ENCODE measurements at regions not wholly inside any gene's neighbourhood (a gene's known extent, or its start where the extent isn't known, plus 50 kb on each side); places are given as distances from the start of the nearest gene placed in this dataset.

- Mint-ChIP-seq H3K4me1 (peaks cover 10% of the 10 kb centered on the region), H3K27me3 (peaks cover 25% of the 10 kb centered on the region), H3K27ac (no peak overlapping the region), H3K4me3 (no peak overlapping the region), H3K36me3 (ENCODE audit: low read depth) (no peaks in the 10 kb centered on the region)
- DNase-seq (no peak), ATAC-seq (no peak)
- H3K9me3 ChIP-seq (ENCODE audit: control insufficient read depth, low read length, poor library complexity, severe bottlenecking) = no peaks in the 10 kb centered on the region
These were observed 88.7 kb downstream of the TENT5C start for GRCh38 chr1:117694543-117694942.

GRCh38 chr1:117695796-117696490, 90.1 kb downstream of the TENT5C start:
- no peak for DNase-seq
- H3K9me3 ChIP-seq (ENCODE audit: control insufficient read depth, low read length, poor library complexity, severe bottlenecking) = no peaks in the 10 kb centered on the region
- no peak for ATAC-seq
- H3K4me1 Mint-ChIP-seq = peaks cover 10% of the 10 kb centered on the region
- H3K36me3 Mint-ChIP-seq (ENCODE audit: low read depth) = no peaks in the 10 kb centered on the region
- H3K27ac Mint-ChIP-seq = no peak overlapping the region
- peaks cover 23% of the 10 kb centered on the region for H3K27me3 Mint-ChIP-seq
- no peak overlapping the region for H3K4me3 Mint-ChIP-seq

GRCh38 chr1:117696561-117696960, 90.7 kb downstream of the TENT5C start:
- no peak overlapping the region for H3K4me3 Mint-ChIP-seq
- no peaks in the 10 kb centered on the region for H3K36me3 Mint-ChIP-seq (ENCODE audit: low read depth)
- no peak for ATAC-seq
- no peak for DNase-seq
- H3K9me3 ChIP-seq (ENCODE audit: control insufficient read depth, low read length, poor library complexity, severe bottlenecking) = no peaks in the 10 kb centered on the region
- no peak overlapping the region for H3K27ac Mint-ChIP-seq
- peaks cover 10% of the 10 kb centered on the region for H3K4me1 Mint-ChIP-seq
- H3K27me3 Mint-ChIP-seq = peaks cover 20% of the 10 kb centered on the region

GRCh38 chr1:117697220-117697781, 91.5 kb downstream of the TENT5C start:
- H3K27ac Mint-ChIP-seq = no peak overlapping the region
- peaks cover 20% of the 10 kb centered on the region for H3K27me3 Mint-ChIP-seq
- no peaks in the 10 kb centered on the region for H3K9me3 ChIP-seq (ENCODE audit: control insufficient read depth, low read length, poor library complexity, severe bottlenecking)
- DNase-seq = no peak
- no peak overlapping the region for H3K4me3 Mint-ChIP-seq
- ATAC-seq = no peak
- no peaks in the 10 kb centered on the region for H3K36me3 Mint-ChIP-seq (ENCODE audit: low read depth)
- H3K4me1 Mint-ChIP-seq = peaks cover 10% of the 10 kb centered on the region

- H3K9me3 ChIP-seq (ENCODE audit: control insufficient read depth, low read length, poor library complexity, severe bottlenecking) = no peaks in the 10 kb centered on the region
- Mint-ChIP-seq H3K4me1 (peaks cover 8% of the 10 kb centered on the region), H3K27ac (no peak overlapping the region), H3K4me3 (no peak overlapping the region), H3K36me3 (ENCODE audit: low read depth) (no peaks in the 10 kb centered on the region), H3K27me3 (peaks cover 20% of the 10 kb centered on the region)
- no peak for DNase-seq
- ATAC-seq = no peak
These were observed 92.7 kb downstream of the TENT5C start for GRCh38 chr1:117698398-117699160.

GRCh38 chr1:117699953-117700352, 94.1 kb downstream of the TENT5C start:
- H3K4me3 Mint-ChIP-seq = no peak overlapping the region
- ATAC-seq (no peak), DNase-seq (no peak)
- peaks cover 16% of the 10 kb centered on the region for H3K27me3 Mint-ChIP-seq
- H3K4me1 Mint-ChIP-seq = peaks cover 6% of the 10 kb centered on the region
- no peaks in the 10 kb centered on the region for H3K9me3 ChIP-seq (ENCODE audit: control insufficient read depth, low read length, poor library complexity, severe bottlenecking)
- H3K27ac Mint-ChIP-seq = no peak overlapping the region
- H3K36me3 Mint-ChIP-seq (ENCODE audit: low read depth) = no peaks in the 10 kb centered on the region

- no peaks in the 10 kb centered on the region for H3K36me3 Mint-ChIP-seq (ENCODE audit: low read depth)
- no peak overlapping the region for H3K27ac Mint-ChIP-seq
These were observed 96.8 kb downstream of the TENT5C start for GRCh38 chr1:117702654-117703053.

GRCh38 chr1:117707371-117707770, 101.5 kb downstream of the TENT5C start:
- Mint-ChIP-seq H3K4me1 (no peaks in the 10 kb centered on the region), H3K36me3 (ENCODE audit: low read depth) (no peaks in the 10 kb centered on the region), H3K4me3 (no peak overlapping the region), H3K27me3 (peaks cover 21% of the 10 kb centered on the region), H3K27ac (no peak overlapping the region)
- DNase-seq = no peak
- no peak for ATAC-seq
- no peaks in the 10 kb centered on the region for H3K9me3 ChIP-seq (ENCODE audit: control insufficient read depth, low read length, poor library complexity, severe bottlenecking)

More at GRCh38 chr1:117702654-117703053, 96.8 kb downstream of the TENT5C start:
- Mint-ChIP-seq H3K4me1 (peaks cover 6% of the 10 kb centered on the region), H3K27me3 (peaks cover 9% of the 10 kb centered on the region), H3K4me3 (no peak overlapping the region)
- ATAC-seq = no peak
- no peaks in the 10 kb centered on the region for H3K9me3 ChIP-seq (ENCODE audit: control insufficient read depth, low read length, poor library complexity, severe bottlenecking)
- no peak for DNase-seq

- Mint-ChIP-seq H3K36me3 (ENCODE audit: low read depth) (no peaks in the 10 kb centered on the region), H3K27me3 (peaks cover 21% of the 10 kb centered on the region), H3K4me1 (no peaks in the 10 kb centered on the region), H3K4me3 (peak overlapping the region; percentile 26), H3K27ac (no peak overlapping the region)
- no peaks in the 10 kb centered on the region for H3K9me3 ChIP-seq (ENCODE audit: control insufficient read depth, low read length, poor library complexity, severe bottlenecking)
- no peak for DNase-seq
- ATAC-seq = no peak
These were observed 102.7 kb downstream of the TENT5C start for GRCh38 chr1:117708323-117709248.

GRCh38 chr1:117709249-117709691, 103.4 kb downstream of the TENT5C start:
- H3K27me3 Mint-ChIP-seq = peaks cover 21% of the 10 kb centered on the region
- H3K36me3 Mint-ChIP-seq (ENCODE audit: low read depth) = no peaks in the 10 kb centered on the region
- no peaks in the 10 kb centered on the region for H3K9me3 ChIP-seq (ENCODE audit: control insufficient read depth, low read length, poor library complexity, severe bottlenecking)
- DNase-seq (no peak), ATAC-seq (no peak)
- no peak overlapping the region for H3K4me3 Mint-ChIP-seq
- H3K27ac Mint-ChIP-seq = no peak overlapping the region
- no peaks in the 10 kb centered on the region for H3K4me1 Mint-ChIP-seq

- DNase-seq (no peak), ATAC-seq (no peak)
- no peak overlapping the region for H3K4me3 Mint-ChIP-seq
- H3K27ac Mint-ChIP-seq = no peak overlapping the region
- no peaks in the 10 kb centered on the region for H3K9me3 ChIP-seq (ENCODE audit: control insufficient read depth, low read length, poor library complexity, severe bottlenecking)
- no peaks in the 10 kb centered on the region for H3K4me1 Mint-ChIP-seq
- H3K36me3 Mint-ChIP-seq (ENCODE audit: low read depth) = no peaks in the 10 kb centered on the region
- H3K27me3 Mint-ChIP-seq = peaks cover 21% of the 10 kb centered on the region
These were observed 104.9 kb downstream of the TENT5C start for GRCh38 chr1:117710710-117711109.

GRCh38 chr1:117712621-117713020, 106.8 kb downstream of the TENT5C start:
- Mint-ChIP-seq H3K4me3 (no peak overlapping the region), H3K27me3 (peaks cover 21% of the 10 kb centered on the region), H3K4me1 (no peaks in the 10 kb centered on the region), H3K27ac (no peak overlapping the region), H3K36me3 (ENCODE audit: low read depth) (peaks cover under 1% of the 10 kb centered on the region)
- no peaks in the 10 kb centered on the region for H3K9me3 ChIP-seq (ENCODE audit: control insufficient read depth, low read length, poor library complexity, severe bottlenecking)
- DNase-seq = no peak
- no peak for ATAC-seq

GRCh38 chr1:117714546-117714945, 108.7 kb downstream of the TENT5C start:
- peaks cover 4% of the 10 kb centered on the region for H3K9me3 ChIP-seq (ENCODE audit: control insufficient read depth, low read length, poor library complexity, severe bottlenecking)
- H3K36me3 Mint-ChIP-seq (ENCODE audit: low read depth) = peaks cover 2% of the 10 kb centered on the region
- H3K4me1 Mint-ChIP-seq = peaks cover 7% of the 10 kb centered on the region
- DNase-seq (no peak), ATAC-seq (no peak)
- peaks cover 13% of the 10 kb centered on the region for H3K27me3 Mint-ChIP-seq
- H3K4me3 Mint-ChIP-seq = no peak overlapping the region
- no peak overlapping the region for H3K27ac Mint-ChIP-seq

Measured in T-helper 17 cell (primary cell).